GM18498 (cell line): ENCODE measurements at regions not wholly inside any gene's neighbourhood (a gene's known extent, or its start where the extent isn't known, plus 50 kb on each side); places are given as distances from the start of the nearest gene placed in this dataset.
A peak's percentile ranks its signal among the peaks of the same experiment; 100 is the strongest.
"Not testable (repeated sequence)": the region's sequence is repeated elsewhere in the genome, so short reads cannot be mapped to it uniquely, and the experiment has no call there.

Source experiments
- ATAC-seq: cut with Tn5 transposase; IDR thresholded peaks from one replicate; pipeline ENCODE4 v1.9.1; 2021; ENCODE audit warnings: mild to moderate bottlenecking, moderate library complexity; ENCODE audit not compliant: unreplicated experiment

DNA sequence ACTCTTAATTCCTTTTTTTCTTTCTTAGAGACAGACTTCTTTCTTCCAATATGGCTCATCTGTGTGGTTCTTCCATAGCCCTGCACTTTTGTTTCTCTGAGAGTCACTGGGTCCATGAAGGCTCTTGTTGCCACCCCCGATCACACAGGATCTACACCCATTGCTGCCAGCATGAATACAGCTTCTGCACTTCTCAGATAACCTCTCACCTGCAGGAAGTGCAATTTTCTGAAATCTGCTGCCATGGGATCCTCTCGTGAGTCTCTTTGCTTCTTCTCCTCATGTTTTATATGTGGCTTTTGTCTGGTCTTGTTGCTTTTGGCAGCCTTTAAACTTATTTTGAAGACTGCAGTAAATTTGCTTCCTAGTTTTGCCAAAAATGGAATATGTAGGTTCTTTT is 171.2 kb downstream of the TMEM167A start:
- no peak for ATAC-seq

DNA sequence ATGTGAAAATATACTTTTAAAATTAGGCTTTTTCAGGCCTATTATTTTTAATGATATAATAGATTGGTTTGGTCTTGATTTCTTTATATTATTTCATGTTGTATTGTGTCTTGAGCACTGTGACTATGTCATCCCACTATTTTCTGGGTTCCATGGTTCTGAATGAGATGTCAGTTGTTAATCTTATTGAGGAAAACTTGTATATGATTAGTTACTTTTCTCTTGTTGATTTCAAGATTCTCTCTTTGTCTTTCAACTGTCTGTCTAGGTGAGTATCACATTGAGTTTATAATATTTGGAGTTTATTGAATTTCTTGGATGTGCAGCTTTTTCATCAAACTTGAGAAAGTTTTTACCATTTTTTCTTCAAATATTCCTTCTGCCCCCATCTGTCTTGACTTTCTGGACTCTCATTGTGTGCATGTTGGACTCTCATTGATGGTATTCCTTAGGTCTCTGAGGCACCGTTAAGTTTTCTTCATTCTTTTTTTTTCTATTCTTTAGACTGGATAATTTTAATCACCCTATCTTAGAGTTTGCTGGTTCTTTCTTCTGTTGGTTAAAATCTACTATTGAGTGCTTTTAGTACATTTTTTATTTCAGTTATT is 175.8 kb downstream of the TMEM167A start:
- ATAC-seq: no peak

DNA sequence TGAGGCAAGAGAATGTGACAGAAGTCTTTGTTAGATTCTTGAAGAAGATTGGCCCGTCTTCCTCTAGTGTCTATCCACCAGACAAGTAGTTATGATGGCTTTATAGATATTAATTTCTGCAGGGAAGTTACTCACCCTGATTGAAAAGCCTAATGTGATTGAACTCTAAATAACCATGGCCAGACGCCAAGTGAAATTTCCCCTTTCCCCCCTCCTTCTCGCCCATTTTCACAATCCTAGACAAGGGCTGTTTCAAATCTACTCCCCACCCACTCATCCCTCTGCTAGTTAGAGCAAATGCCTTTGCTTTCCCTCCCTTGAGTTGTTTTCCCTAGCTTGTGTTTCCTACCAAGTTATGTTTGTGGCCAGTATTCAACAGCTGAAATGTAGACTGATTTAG is 182.5 kb downstream of the TMEM167A start:
- no peak for ATAC-seq

DNA sequence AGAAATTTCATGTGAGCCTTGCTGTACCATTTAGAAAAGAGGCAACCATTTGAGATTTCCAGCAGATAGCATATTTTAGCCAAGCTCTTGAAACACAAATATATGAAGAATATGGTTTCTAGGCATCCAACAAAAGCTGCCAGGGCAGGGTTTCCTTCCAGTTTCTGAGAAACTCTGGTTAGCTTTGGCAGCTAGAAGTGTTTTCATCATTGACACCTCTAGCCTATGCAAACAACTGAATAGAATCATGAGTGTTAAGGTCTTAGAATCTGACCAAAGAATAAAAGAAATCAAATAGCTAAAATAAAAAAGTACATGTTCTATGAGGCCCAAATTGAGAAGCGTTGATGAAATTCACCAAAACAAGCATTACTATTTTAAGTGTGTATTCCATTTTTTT is 188.1 kb downstream of the TMEM167A start:
- no peak for ATAC-seq

DNA sequence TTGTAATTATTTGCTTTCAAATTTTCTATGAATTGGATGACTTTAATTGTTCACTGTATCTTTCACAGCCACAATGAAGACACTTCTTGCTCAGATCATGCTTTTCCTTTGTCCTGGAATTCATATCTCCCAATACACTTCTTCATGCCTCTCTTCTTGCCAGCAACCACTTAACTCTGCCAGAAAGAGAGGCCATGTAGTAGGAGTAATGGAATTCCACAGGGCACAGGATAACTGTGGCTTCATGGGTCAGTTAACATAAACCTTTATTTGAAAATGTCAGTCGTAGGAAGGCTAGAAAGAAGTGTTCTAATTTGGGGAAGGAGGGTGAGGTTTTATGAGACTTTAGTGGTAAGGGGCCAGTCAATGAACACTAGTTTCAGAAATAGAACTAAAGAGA is 190.3 kb downstream of the TMEM167A start:
- no peak for ATAC-seq

DNA sequence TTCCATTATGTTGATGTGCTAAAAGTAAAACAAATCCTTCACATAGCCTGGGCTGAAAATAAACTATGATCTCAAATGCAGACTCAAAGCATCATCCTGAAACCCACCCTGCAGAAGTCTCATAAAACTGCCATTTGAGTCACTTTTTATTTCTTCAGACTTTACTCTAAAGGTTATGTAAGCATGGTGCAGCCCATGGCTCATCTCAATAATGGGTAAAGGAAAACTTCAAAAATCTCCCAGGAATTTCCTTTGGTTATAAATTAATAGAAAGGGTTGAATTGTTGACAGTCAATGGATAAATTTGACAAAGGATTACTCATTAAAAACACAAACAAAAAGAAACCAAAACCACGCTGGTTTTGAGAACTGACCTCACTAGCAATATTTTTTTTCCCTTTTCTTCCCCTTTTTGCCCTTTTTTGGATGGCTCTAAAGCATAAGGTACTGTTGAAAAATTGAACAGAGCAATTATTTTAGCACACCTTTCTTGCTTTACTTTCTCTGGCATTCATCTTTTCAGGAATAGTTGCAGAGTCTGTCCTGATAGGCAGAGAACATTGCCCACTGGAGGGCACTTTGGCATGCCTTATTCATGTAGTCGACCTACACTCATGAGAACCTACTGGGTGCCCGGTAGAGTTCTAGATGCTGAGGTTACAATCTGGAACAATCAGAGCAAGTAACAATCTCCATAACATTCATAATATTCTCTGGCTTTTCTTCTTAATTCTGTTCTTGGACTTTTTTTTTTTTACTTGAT is 191.4 kb downstream of the TMEM167A start:
- peak; percentile 52 for ATAC-seq

DNA sequence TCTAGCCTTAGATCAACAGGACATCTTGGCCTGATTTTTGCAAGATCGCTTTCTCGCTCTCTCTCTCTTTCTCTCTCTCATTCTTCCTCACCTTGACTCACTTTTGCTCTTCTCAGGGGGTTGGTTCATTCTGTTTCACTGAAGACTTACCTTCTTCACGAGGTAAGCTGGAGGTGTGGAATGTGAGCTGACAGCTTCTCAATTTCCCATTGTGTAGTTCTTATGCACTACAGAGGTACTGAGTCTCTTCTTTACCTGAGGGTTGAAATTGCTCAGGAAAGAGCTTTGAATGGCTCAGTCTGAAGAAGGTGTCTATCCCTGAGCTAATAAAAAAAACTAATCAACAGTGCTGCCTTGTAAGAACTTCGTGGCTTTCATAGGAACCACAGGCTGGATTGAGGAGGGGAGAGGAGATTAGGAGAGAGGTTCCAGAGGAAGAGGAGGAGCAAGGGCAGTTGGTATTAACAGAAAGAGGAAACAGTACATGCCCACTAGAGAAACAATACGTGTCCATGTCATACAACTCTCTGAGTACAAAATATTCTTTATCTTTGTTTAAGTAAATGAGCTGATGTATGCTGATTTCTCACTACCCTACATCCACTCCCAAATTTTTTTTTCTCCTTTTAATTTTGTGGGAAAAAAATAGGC is 192.2 kb downstream of the TMEM167A start:
- no peak for ATAC-seq

DNA sequence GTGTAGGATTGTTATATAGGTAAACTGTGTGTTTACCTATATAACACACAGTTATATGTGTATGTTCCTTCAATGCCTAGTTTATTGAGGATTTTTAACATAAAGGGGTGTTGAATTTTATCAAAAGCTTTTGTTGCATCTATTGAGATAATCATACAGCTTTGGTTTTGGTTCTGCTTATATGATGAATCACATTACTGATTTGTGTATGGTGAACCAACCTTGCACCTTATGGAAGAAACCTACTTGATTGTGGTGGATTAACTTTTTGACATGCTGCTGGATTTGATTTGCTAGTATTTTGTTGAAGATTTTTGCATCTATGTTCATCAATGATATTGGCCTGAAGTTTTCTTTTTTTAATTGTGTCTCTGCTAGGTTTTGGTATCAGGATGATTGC is 194.9 kb downstream of the TMEM167A start:
- ATAC-seq: no peak

DNA sequence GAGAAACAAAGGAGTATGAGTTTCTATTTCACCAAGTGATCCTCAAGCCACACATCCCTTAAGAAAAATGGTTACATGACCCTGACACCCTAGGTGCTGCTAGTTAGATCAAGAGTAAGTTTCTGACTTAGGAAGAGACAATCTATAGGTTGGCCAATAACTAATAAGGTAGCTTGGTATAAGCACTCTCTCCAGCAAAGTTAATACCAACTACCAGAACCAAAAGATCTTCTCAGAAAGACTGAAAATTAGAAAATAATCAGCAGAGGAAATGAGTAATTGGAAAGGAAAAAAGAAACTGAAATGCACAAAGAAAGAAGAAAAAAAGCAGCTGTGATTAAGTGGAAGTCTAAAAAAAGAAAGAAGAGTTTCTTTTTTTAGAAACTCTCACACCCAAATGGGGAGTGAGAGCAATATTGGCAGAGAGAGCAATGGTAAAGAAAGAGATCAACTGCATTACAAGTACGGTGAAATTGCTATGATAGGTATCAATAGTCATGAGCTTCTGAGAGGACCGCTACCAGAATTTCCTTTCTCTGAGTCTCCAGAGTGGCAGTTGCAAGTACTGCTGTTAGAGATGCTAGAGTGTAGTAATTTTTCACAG is 195.5 kb downstream of the TMEM167A start:
- peak; percentile 65 for ATAC-seq

DNA sequence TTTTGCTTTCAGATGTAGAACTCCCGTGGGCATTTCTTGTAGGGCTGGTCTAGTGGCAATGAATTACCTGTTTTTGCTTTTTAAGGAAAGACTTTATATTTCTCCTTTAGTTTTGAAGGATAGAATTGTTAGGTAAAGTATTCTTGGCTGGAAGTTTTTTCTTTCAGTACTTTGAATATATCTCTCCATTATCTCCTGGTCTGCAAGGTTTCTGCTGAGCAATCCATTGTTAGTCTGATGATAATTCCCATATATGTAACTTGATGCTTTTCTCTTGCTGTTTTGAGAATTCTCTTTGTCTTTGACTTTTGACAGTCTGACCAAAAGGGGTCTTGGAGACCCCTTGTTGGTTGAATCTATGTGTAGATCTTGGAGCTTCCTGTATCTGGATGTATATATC is 198.1 kb downstream of the TMEM167A start:
- ATAC-seq: no peak

DNA sequence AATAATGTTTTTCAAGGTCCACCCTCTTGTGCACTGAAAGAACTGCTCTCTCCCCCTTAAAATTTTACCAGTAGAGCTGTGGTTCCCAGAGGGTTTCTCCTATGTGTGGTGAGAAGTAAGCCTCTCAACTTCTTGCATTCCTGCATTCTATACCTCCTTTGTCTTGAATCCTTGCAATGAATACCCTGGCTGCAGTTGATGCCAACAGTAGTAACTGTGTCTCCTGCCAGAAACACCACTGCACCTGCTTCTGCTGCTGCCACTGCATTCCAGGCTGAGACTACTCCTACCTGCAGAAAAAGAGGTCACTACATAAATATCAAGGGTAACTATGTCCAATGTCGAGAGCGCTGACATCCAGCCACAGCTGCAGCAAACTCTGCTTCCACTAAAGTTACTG is 203.7 kb downstream of the TMEM167A start:
- no peak for ATAC-seq

DNA sequence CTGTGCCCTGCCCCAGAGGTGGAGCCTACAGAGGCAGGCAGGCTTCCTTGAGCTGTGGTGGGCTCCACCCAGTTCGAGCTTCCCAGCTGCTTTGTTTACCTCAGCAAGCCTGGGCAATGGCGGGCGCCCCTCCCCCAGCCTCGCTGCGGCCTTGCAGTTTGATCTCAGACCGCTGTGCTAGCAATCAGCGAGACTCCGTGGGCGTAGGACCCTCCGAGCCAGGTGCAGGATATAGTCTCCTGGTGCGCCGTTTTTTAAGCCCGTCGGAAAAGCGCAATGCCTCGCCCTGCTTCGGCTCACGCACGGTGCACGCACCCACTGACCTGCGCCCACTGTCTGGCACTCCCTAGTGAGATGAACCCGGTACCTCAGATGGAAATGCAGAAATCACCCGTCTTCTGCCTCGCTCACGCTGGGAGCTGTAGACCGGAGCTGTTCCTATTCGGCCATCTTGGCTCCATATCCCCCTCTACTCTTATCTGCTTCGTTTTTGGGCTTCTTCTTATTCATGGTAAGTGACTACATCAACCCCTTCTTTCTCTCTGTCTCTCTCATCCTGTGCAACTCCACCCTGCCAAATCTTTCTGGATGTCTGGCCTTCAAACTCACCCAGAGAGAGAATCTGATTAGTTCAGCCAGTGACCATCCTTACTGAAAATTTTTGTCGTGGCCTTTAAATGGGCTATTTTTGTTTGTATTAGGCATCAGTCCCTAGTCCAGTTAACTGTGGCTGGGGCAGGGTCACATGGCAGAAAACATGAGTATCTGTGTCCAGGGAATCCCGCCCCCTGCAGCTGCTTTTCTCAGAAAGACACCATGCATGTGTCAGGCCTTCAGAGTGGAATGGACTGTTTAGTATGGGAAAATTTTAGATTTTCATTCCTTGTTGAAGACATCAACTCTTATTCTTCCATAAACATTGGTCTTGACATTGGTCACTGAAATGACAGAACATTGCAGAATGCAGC is 204.6 kb downstream of the TMEM167A start:
- not testable (repeated sequence) for ATAC-seq

DNA sequence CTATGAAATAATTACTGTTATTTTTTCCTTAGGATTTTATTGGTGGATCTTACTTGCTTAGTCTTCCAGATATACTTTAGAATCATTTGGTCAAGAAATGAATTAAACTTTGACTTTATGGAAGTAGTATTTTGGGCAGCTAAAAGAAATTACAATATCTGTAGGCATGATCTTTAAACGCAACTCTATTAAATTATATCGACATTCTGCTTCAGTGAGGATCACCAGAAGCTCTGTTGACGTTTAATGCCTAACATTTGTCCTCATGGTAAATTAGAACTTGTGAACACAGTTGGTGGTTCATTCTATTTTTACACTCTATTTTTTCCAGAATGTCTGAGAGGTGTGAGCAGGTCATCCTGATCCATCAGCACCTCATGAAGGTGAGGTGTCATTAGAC is 211.6 kb downstream of the TMEM167A start:
- ATAC-seq: no peak

DNA sequence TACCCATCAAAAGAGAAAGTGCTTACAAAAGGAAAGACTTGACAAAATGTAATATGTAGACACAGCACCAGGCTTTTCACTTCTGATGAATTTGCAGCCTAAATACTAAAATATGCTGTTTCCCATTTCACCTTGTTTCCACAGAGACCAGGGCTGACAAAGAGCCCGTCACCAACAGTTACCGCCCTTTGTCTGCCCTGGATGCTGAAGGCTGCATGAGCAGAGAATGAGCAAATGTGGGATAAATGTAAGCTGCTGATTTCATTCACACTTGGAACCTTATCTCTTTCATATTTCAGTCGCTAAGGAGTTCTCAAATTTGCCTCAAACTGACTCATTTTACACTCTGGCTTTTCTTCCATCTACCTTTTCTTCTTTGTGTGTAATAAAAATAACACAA is 213.9 kb downstream of the TMEM167A start:
- ATAC-seq: no peak

DNA sequence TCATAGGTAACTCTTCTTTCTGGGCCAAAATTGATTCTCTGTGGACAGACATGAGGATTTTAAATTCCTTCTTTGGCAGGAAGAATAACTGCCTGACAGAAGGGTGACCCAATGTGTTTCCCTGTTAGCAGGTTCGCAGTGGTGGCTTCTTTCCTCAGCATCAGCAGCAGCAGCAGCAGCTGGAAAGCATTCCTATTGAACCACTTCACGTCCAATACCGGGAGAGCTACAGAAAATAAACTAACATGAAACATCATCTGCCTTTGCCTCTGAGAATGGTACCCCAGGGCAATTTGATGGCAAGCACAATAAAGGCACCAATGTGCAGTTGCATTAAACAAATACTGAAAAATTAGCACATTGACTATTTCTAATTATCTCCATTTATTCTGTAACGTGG is 214.5 kb downstream of the TMEM167A start:
- no peak for ATAC-seq

DNA sequence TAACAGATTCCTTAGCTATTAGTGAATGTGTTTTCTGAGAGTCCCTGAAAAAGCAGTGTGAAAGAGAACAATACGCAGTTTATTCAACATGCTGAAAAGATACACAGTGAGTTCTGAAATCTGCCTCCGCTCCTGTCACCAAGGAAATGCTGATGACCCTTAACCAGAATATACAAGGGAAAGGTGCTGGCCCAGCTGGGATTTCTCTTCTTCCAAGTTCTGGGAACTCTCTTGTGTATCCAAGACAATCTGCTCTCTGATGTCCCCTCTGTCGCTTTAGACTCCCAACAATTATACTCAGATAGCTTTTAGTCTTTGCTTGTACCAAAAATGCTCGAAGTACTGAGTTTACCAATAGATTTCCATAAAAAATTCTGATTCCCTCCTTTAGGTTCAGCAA is 214.9 kb downstream of the TMEM167A start:
- ATAC-seq: no peak

DNA sequence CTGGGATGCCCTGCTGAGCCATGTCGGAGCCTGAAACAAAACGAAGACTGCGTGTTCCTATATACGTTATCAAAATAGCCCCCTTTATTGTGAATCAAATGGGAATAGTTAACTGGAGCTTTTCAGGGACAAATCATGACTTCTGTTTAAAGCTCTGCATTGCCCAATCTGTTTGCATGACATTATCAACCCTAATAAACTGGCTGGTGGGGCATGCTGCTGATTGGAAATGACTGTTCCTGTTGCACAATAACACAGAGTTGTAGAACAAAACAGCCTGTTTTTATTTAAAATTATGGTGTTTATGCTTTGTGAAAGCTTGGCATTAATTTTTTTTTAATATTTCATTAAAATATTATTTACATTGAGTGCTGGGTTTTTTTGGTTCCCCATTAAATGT is 215.5 kb downstream of the TMEM167A start:
- no peak for ATAC-seq

DNA sequence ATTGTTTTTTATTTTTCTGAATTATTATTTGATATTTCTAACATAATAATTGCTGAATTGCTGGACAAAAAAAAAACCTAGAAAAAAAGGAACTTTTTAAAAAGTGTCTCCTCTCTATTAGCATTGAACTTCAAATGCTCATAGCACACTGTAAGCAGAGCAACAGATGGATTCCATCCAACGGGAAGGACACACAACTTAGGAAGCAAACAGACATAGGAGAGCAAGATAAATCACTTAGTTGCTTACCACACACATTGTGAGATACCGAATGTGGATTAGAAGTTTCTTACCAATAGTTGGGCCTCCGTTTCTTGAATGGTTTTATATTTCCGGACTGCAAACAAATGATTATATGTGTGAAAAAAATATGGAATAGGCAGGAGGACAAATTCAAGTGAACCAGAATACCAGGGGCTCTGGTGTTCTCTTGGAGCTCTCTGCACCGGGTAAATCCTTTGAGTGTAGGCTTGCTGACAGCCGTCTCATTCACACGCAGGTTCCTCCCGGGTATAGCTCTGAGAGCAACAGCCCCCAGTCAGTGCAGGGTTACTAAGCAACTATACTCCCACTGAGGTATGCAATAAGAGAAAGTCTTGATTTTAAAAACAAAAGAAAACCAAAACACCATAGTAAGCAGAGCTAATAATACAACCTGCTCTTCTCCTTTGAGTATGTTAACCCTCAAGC is 217.6 kb downstream of the TMEM167A start:
- no peak for ATAC-seq

DNA sequence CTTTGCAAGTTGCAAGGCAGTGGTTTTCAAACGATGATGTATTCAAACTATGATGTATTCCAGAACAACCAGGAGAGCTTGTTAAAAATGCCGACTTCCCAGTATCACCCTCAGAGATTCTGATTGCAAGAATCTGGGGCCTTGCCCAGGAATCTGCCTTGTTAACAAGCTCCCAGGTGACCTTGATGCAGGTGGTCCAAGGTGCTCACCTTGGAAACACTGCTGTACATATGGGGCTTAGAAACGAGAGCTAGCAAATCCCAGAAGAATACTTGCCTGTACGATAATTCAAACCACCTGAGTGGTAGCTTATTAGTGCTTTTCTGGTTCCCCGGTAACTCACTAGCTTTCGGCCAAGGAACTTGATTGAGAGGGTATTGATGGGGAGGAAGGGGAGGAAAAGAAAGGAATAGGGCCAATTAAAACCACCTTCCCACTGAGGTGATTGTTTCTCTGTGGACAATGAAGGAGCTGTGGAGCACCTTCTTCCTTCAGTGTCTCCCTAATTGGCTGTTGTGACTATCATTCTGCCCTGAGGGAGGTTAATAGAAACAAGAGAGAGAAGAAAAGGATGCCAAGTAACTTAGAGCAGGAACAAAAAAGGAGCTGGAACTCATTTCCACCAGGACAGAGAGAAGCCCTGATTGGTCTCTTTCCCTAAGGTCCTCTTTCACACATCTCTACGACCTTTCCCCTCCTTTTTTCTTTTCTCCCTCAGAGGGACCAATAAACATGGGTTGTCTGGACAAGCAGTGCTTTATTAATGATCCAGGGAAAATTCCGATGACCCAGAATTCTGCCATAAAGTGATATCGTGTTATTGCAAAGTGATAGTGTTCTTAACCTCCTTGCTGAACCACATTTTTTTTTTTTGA is 218.8 kb downstream of the TMEM167A start:
- ATAC-seq: no peak
